ENCODE measurements at regions not wholly inside any gene's neighbourhood (a gene's known extent, or its start where the extent isn't known, plus 50 kb on each side); places are given as distances from the start of the nearest gene placed in this dataset.

- Histone ChIP-seq H3K36me3 (ENCODE audit: control insufficient read depth, low read length) (no peaks in the 10 kb centered on the region), H4K20me1 (ENCODE audit: control insufficient read depth, insufficient read depth, low read depth, low read length) (no peaks in the 10 kb centered on the region), H3K27ac (ENCODE audit: low read depth, low read length) (no peak overlapping the region), H3K9me3 (ENCODE audit: control insufficient read depth, insufficient read depth, low read length) (no peaks in the 10 kb centered on the region), H3K9me2 (replicated peaks; ENCODE audit: control insufficient read depth, low read length) (no peaks in the 10 kb centered on the region), H3K4me2 (ENCODE audit: low read length) (no peak overlapping the region), H3K4me3 (ENCODE audit: low read length) (no peak overlapping the region), H3K79me2 (ENCODE audit: control insufficient read depth, low read length) (no peaks in the 10 kb centered on the region), H3K27me3 (ENCODE audit: control insufficient read depth, low read length) (no peaks in the 10 kb centered on the region), H3F3A (ENCODE audit: control insufficient read depth, insufficient read depth) (no peaks in the 10 kb centered on the region), H3K4me1 (ENCODE audit: control insufficient read depth, low read length) (no peaks in the 10 kb centered on the region)
- no peak for TF ChIP-seq EZH2phosphoT487 (IDR thresholded peaks at IDR 0.05; ENCODE audit: borderline replicate concordance, low read length)
- TF ChIP-seq CTCF (IDR thresholded peaks at IDR 0.05; ENCODE audit: low read depth, low read length, poor library complexity, severe bottlenecking), result no peak
Measured at GRCh38 chr1:4519954-4520353, 134.5 kb upstream of the AJAP1 start.

GRCh38 chr1:4523551-4523950, 130.9 kb upstream of the AJAP1 start:
- Histone ChIP-seq H4K20me1 (ENCODE audit: control insufficient read depth, insufficient read depth, low read depth, low read length) (no peaks in the 10 kb centered on the region), H3F3A (ENCODE audit: control insufficient read depth, insufficient read depth) (no peaks in the 10 kb centered on the region), H3K27me3 (ENCODE audit: control insufficient read depth, low read length) (no peaks in the 10 kb centered on the region), H3K27ac (ENCODE audit: low read depth, low read length) (no peak overlapping the region), H3K79me2 (ENCODE audit: control insufficient read depth, low read length) (no peaks in the 10 kb centered on the region), H3K4me2 (ENCODE audit: low read length) (no peak overlapping the region), H3K9me3 (ENCODE audit: control insufficient read depth, insufficient read depth, low read length) (no peaks in the 10 kb centered on the region), H3K36me3 (ENCODE audit: control insufficient read depth, low read length) (no peaks in the 10 kb centered on the region), H3K4me1 (ENCODE audit: control insufficient read depth, low read length) (no peaks in the 10 kb centered on the region), H3K9me2 (replicated peaks; ENCODE audit: control insufficient read depth, low read length) (no peaks in the 10 kb centered on the region), H3K4me3 (ENCODE audit: low read length) (no peak overlapping the region)
- TF ChIP-seq EZH2phosphoT487 (IDR thresholded peaks at IDR 0.05; ENCODE audit: borderline replicate concordance, low read length) (no peak), CTCF (IDR thresholded peaks at IDR 0.05; ENCODE audit: low read depth, low read length, poor library complexity, severe bottlenecking) (no peak)

GRCh38 chr1:4526747-4527146, 127.7 kb upstream of the AJAP1 start:
- TF ChIP-seq CTCF (IDR thresholded peaks at IDR 0.05; ENCODE audit: low read depth, low read length, poor library complexity, severe bottlenecking), result no peak
- no peak for TF ChIP-seq EZH2phosphoT487 (IDR thresholded peaks at IDR 0.05; ENCODE audit: borderline replicate concordance, low read length)

GRCh38 chr1:4527819-4528218, 126.6 kb upstream of the AJAP1 start:
- no peak overlapping the region for H3K27ac ChIP-seq (ENCODE audit: low read depth, low read length)

More at GRCh38 chr1:4526747-4527146, 127.7 kb upstream of the AJAP1 start:
- no peaks in the 10 kb centered on the region for H3K9me2 ChIP-seq (replicated peaks; ENCODE audit: control insufficient read depth, low read length)
- no peaks in the 10 kb centered on the region for H3K36me3 ChIP-seq (ENCODE audit: control insufficient read depth, low read length)
- H3K27me3 ChIP-seq (ENCODE audit: control insufficient read depth, low read length), result no peaks in the 10 kb centered on the region
- no peaks in the 10 kb centered on the region for H4K20me1 ChIP-seq (ENCODE audit: control insufficient read depth, insufficient read depth, low read depth, low read length)
- no peaks in the 10 kb centered on the region for H3K9me3 ChIP-seq (ENCODE audit: control insufficient read depth, insufficient read depth, low read length)
- no peak overlapping the region for H3K4me3 ChIP-seq (ENCODE audit: low read length)
- H3K27ac ChIP-seq (ENCODE audit: low read depth, low read length), result no peak overlapping the region
- H3K79me2 ChIP-seq (ENCODE audit: control insufficient read depth, low read length), result no peaks in the 10 kb centered on the region
- H3K4me1 ChIP-seq (ENCODE audit: control insufficient read depth, low read length), result no peaks in the 10 kb centered on the region
- no peak overlapping the region for H3K4me2 ChIP-seq (ENCODE audit: low read length)
- no peaks in the 10 kb centered on the region for H3F3A ChIP-seq (ENCODE audit: control insufficient read depth, insufficient read depth)

More at GRCh38 chr1:4527819-4528218, 126.6 kb upstream of the AJAP1 start:
- Histone ChIP-seq H3K79me2 (ENCODE audit: control insufficient read depth, low read length) (no peaks in the 10 kb centered on the region), H3F3A (ENCODE audit: control insufficient read depth, insufficient read depth) (no peaks in the 10 kb centered on the region), H4K20me1 (ENCODE audit: control insufficient read depth, insufficient read depth, low read depth, low read length) (no peaks in the 10 kb centered on the region), H3K4me3 (ENCODE audit: low read length) (no peak overlapping the region), H3K9me3 (ENCODE audit: control insufficient read depth, insufficient read depth, low read length) (no peaks in the 10 kb centered on the region), H3K36me3 (ENCODE audit: control insufficient read depth, low read length) (no peaks in the 10 kb centered on the region), H3K9me2 (replicated peaks; ENCODE audit: control insufficient read depth, low read length) (no peaks in the 10 kb centered on the region), H3K4me2 (ENCODE audit: low read length) (no peak overlapping the region), H3K27me3 (ENCODE audit: control insufficient read depth, low read length) (no peaks in the 10 kb centered on the region), H3K4me1 (ENCODE audit: control insufficient read depth, low read length) (no peaks in the 10 kb centered on the region)
- TF ChIP-seq CTCF (IDR thresholded peaks at IDR 0.05; ENCODE audit: low read depth, low read length, poor library complexity, severe bottlenecking), result no peak
- no peak for TF ChIP-seq EZH2phosphoT487 (IDR thresholded peaks at IDR 0.05; ENCODE audit: borderline replicate concordance, low read length)

Measured in DOHH2 (cell line).